Endothelial cell (in vitro differentiated cells): ENCODE measurements at regions not wholly inside any gene's neighbourhood (a gene's known extent, or its start where the extent isn't known, plus 50 kb on each side); places are given as distances from the start of the nearest gene placed in this dataset.

ENCODE experiments used
- DNase-seq: peaks from one replicate; pipeline ENCODE4 v3.0.0; 2021; ENCODE audit warnings: low spot score
- H3K27ac Mint-ChIP-seq: one replicate; pipeline ENCODE4 v1.8.0; 2021; ENCODE audit warnings: mixed read lengths, inconsistent platforms; ENCODE audit not compliant: unreplicated experiment
- H3K27me3 Mint-ChIP-seq: one replicate; pipeline ENCODE4 v1.8.0; 2021; ENCODE audit warnings: mild to moderate bottlenecking, moderate library complexity, mixed read lengths, inconsistent platforms; ENCODE audit not compliant: unreplicated experiment
- H3K36me3 Mint-ChIP-seq: one replicate; pipeline ENCODE4 v1.8.0; 2021; ENCODE audit warnings: mild to moderate bottlenecking, low read depth, mixed read lengths, inconsistent platforms; ENCODE audit not compliant: unreplicated experiment
- H3K4me1 Mint-ChIP-seq: one replicate; pipeline ENCODE4 v1.8.0; 2021; ENCODE audit warnings: mild to moderate bottlenecking, mixed read lengths, inconsistent platforms; ENCODE audit not compliant: unreplicated experiment
- H3K4me3 Mint-ChIP-seq: one replicate; pipeline ENCODE4 v1.8.0; 2021; ENCODE audit warnings: mild to moderate bottlenecking, mixed read lengths, inconsistent platforms; ENCODE audit not compliant: unreplicated experiment
- H3K9me3 Mint-ChIP-seq: one replicate; pipeline ENCODE4 v1.8.0; 2021; ENCODE audit warnings: mixed read lengths, inconsistent platforms; ENCODE audit not compliant: unreplicated experiment
- TF ChIP-seq, protein P1 (sequence below): fragments of 200-600 bp; sonication (generic); IDR thresholded peaks from one replicate; pipeline ENCODE4 v1.5.0; 2021; ENCODE audit warnings: antibody characterized with exemption; ENCODE audit not compliant: unreplicated experiment

- no peaks in the 10 kb centered on the region for H3K36me3 Mint-ChIP-seq
- TF ChIP-seq, protein P1, sequence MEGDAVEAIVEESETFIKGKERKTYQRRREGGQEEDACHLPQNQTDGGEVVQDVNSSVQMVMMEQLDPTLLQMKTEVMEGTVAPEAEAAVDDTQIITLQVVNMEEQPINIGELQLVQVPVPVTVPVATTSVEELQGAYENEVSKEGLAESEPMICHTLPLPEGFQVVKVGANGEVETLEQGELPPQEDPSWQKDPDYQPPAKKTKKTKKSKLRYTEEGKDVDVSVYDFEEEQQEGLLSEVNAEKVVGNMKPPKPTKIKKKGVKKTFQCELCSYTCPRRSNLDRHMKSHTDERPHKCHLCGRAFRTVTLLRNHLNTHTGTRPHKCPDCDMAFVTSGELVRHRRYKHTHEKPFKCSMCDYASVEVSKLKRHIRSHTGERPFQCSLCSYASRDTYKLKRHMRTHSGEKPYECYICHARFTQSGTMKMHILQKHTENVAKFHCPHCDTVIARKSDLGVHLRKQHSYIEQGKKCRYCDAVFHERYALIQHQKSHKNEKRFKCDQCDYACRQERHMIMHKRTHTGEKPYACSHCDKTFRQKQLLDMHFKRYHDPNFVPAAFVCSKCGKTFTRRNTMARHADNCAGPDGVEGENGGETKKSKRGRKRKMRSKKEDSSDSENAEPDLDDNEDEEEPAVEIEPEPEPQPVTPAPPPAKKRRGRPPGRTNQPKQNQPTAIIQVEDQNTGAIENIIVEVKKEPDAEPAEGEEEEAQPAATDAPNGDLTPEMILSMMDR, result no peak
- no peaks in the 10 kb centered on the region for H3K27me3 Mint-ChIP-seq
- peaks cover 6% of the 10 kb centered on the region for H3K4me1 Mint-ChIP-seq
- H3K27ac Mint-ChIP-seq, result no peak overlapping the region
- no peaks in the 10 kb centered on the region for H3K9me3 Mint-ChIP-seq
- no peak overlapping the region for H3K4me3 Mint-ChIP-seq
- no peak for DNase-seq
Observed at GRCh38 chr18:73954268-73954667, 193.4 kb downstream of the FBXO15 start.

- Mint-ChIP-seq H3K36me3 (no peaks in the 10 kb centered on the region), H3K4me1 (peaks cover 17% of the 10 kb centered on the region), H3K9me3 (no peaks in the 10 kb centered on the region), H3K27ac (no peak overlapping the region), H3K27me3 (no peaks in the 10 kb centered on the region), H3K4me3 (no peak overlapping the region)
- DNase-seq, result no peak
- TF ChIP-seq, protein P1, result no peak
Observed at GRCh38 chr18:73952296-73952946, 195.2 kb downstream of the FBXO15 start.

- DNase-seq, result no peak
- Mint-ChIP-seq H3K27ac (no peak overlapping the region), H3K4me3 (no peak overlapping the region), H3K27me3 (no peaks in the 10 kb centered on the region), H3K4me1 (peaks cover 31% of the 10 kb centered on the region), H3K36me3 (no peaks in the 10 kb centered on the region), H3K9me3 (no peaks in the 10 kb centered on the region)
- TF ChIP-seq, protein P1, result no peak
Observed at GRCh38 chr18:73950116-73950700, 197.4 kb downstream of the FBXO15 start.

- Mint-ChIP-seq H3K36me3 (no peaks in the 10 kb centered on the region), H3K27ac (no peak overlapping the region)
Observed at GRCh38 chr18:73948497-73948896, 199.1 kb downstream of the FBXO15 start.

DNA sequence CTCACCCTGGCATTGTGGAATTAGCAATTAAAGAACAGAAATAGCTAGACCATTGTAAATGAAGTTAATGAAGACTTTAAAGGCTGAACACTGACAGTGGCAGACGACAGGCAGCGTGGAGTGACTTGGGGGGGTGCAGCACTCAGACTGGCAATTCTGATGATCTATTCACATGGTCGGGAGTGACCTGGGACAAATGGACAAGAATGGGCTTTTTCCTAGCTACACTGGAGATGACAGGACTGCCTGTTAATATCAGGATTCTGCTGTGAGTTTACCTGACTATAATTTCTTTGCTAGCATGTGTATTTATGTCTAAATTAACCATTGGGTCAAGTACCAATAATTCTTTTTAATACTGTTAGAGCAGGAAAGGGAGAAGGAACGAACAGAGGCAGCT is 199.6 kb downstream of the FBXO15 start:
- TF ChIP-seq, protein P1, result no peak
- no peaks in the 10 kb centered on the region for H3K9me3 Mint-ChIP-seq
- H3K4me1 Mint-ChIP-seq, result peaks cover 31% of the 10 kb centered on the region
- H3K36me3 Mint-ChIP-seq, result no peaks in the 10 kb centered on the region
- DNase-seq, result no peak
- peaks cover 2% of the 10 kb centered on the region for H3K27me3 Mint-ChIP-seq
- H3K4me3 Mint-ChIP-seq, result no peak overlapping the region
- H3K27ac Mint-ChIP-seq, result no peak overlapping the region

More at GRCh38 chr18:73948497-73948896, 199.1 kb downstream of the FBXO15 start:
- no peaks in the 10 kb centered on the region for H3K9me3 Mint-ChIP-seq
- DNase-seq, result no peak
- H3K4me1 Mint-ChIP-seq, result peaks cover 31% of the 10 kb centered on the region
- TF ChIP-seq, protein P1, result no peak
- no peak overlapping the region for H3K4me3 Mint-ChIP-seq
- peaks cover 2% of the 10 kb centered on the region for H3K27me3 Mint-ChIP-seq
